HEK293 (cell line): ENCODE measurements at regions not wholly inside any gene's neighbourhood (a gene's known extent, or its start where the extent isn't known, plus 50 kb on each side); places are given as distances from the start of the nearest gene placed in this dataset.

Experiments used
- CTCF ChIA-PET: fragments of 350-600 bp; formaldehyde crosslinking; extraction: SDS; loops from one replicate; lab custom pipeline; 2021; ENCODE audit warnings: antibody characterized with exemption; lab: Yijun Ruan, JAX
- POLR2A ChIA-PET: fragments of 300-600 bp; formaldehyde crosslinking; extraction: SDS; loops from one replicate; lab custom pipeline; 2020; ENCODE audit warnings: antibody characterized with exemption, inconsistent platforms; lab: Yijun Ruan, JAX
- H3K27ac ChIP-seq: fragments of 200-500 bp; sonication (Bioruptor generic); 2 replicates; pipeline ENCODE4 v1.5.1; 2014; ENCODE audit warnings: low read depth, low read length, control low read depth, inconsistent platforms; ENCODE audit errors: extremely low read depth
- H3K36me3 ChIP-seq, 2 experiments: fragments of 200-500 bp in 1 of 2; sonication (Bioruptor generic) in 1 of 2; 1 replicate in 1 of 2; 2 replicates in 1 of 2; pipeline ENCODE4 v1.5.1; 2014 to 2017; ENCODE audit warnings: inconsistent platforms in 2 of 2, low read length in 2 of 2; ENCODE audit not compliant: control insufficient read depth in 2 of 2, insufficient read depth in 1 of 2
- H3K4me1 ChIP-seq: fragments of 200-500 bp; sonication (Bioruptor generic); 2 replicates; pipeline ENCODE4 v1.5.1; 2014; ENCODE audit warnings: mild to moderate bottlenecking, low read length, inconsistent platforms; ENCODE audit not compliant: control insufficient read depth, insufficient read depth
- H3K4me3 ChIP-seq: 2 replicates; pipeline ENCODE4 v1.5.1; 2011; ENCODE audit warnings: low read depth, mild to moderate bottlenecking, control low read depth, low read length, moderate library complexity
- H3K9me3 ChIP-seq: fragments of 200-500 bp; sonication (Bioruptor generic); 2 replicates; pipeline ENCODE4 v1.5.1; 2014; ENCODE audit warnings: low read depth, low read length, inconsistent platforms; ENCODE audit not compliant: control insufficient read depth, insufficient read depth
- YY1 ChIP-seq: fragments of 450-650 bp; formaldehyde crosslinking; IDR thresholded peaks from 2 replicates; pipeline ENCODE4 v1.5.1; 2018; ENCODE audit warnings: missing biosample characterization, missing genetic modification characterization
- ZNF112 ChIP-seq: fragments of 450-650 bp; formaldehyde crosslinking; IDR thresholded peaks from 2 replicates; pipeline ENCODE4 v1.5.0; 2017; ENCODE audit warnings: missing biosample characterization, missing genetic modification characterization
- ZNF140 ChIP-seq: fragments of 450-650 bp; formaldehyde crosslinking; IDR thresholded peaks from 2 replicates; pipeline ENCODE4 v1.5.1; 2016; ENCODE audit warnings: missing biosample characterization, missing genetic modification characterization
- ZNF146 ChIP-seq: fragments of 450-650 bp; formaldehyde crosslinking; IDR thresholded peaks from 2 replicates; pipeline ENCODE4 v1.5.1; 2016; ENCODE audit warnings: missing biosample characterization, missing genetic modification characterization
- ZNF324 ChIP-seq: fragments of 450-650 bp; formaldehyde crosslinking; IDR thresholded peaks from 2 replicates; pipeline ENCODE4 v1.5.1; 2016; ENCODE audit warnings: missing biosample characterization, missing genetic modification characterization
- ZNF561 ChIP-seq: fragments of 450-650 bp; IDR thresholded peaks from 2 replicates; pipeline ENCODE4 v1.5.1; 2018; ENCODE audit warnings: missing biosample characterization, missing genetic modification characterization, borderline replicate concordance
- ZNF571 ChIP-seq: fragments of 450-650 bp; formaldehyde crosslinking; IDR thresholded peaks from 2 replicates; pipeline ENCODE4 v1.5.0; 2017; ENCODE audit warnings: missing biosample characterization, missing genetic modification characterization
- ZNF600 ChIP-seq: fragments of 450-650 bp; formaldehyde crosslinking; IDR thresholded peaks from 2 replicates; pipeline ENCODE4 v1.5.1; 2016; ENCODE audit warnings: missing biosample characterization, missing genetic modification characterization
- ZNF624 ChIP-seq: fragments of 450-650 bp; formaldehyde crosslinking; IDR thresholded peaks from 2 replicates; pipeline ENCODE4 v1.5.1; 2017; ENCODE audit warnings: missing biosample characterization, missing genetic modification characterization
- ZNF776 ChIP-seq: fragments of 450-650 bp; formaldehyde crosslinking; IDR thresholded peaks from 2 replicates; pipeline ENCODE4 v1.5.0; 2017; ENCODE audit warnings: missing biosample characterization, missing genetic modification characterization, borderline replicate concordance
- TF ChIP-seq, protein P1 (sequence below): fragments of 450-650 bp; formaldehyde crosslinking; IDR thresholded peaks from 2 replicates; pipeline ENCODE4 v1.5.1; 2016; ENCODE audit warnings: missing biosample characterization, missing genetic modification characterization, borderline replicate concordance
- TF ChIP-seq, protein P2 (sequence below): fragments of 450-650 bp; formaldehyde crosslinking; IDR thresholded peaks from 2 replicates; pipeline ENCODE4 v1.5.1; 2016; ENCODE audit warnings: missing biosample characterization, missing genetic modification characterization
- TF ChIP-seq, protein P3 (sequence below): fragments of 450-650 bp; formaldehyde crosslinking; IDR thresholded peaks from 2 replicates; pipeline ENCODE4 v1.5.1; 2016; ENCODE audit warnings: missing biosample characterization, missing genetic modification characterization
- TF ChIP-seq, protein P4 (sequence below): fragments of 450-650 bp; formaldehyde crosslinking; IDR thresholded peaks from 2 replicates; pipeline ENCODE4 v1.5.1; 2016; ENCODE audit warnings: missing biosample characterization, missing genetic modification characterization
- TF ChIP-seq, protein P5 (sequence below): fragments of 450-650 bp; formaldehyde crosslinking; IDR thresholded peaks from 2 replicates; pipeline ENCODE4 v1.5.1; 2017; ENCODE audit warnings: missing biosample characterization, missing genetic modification characterization
- TF ChIP-seq, protein P6 (sequence below): fragments of 450-650 bp; formaldehyde crosslinking; IDR thresholded peaks from 2 replicates; pipeline ENCODE4 v1.5.1; 2016; ENCODE audit warnings: missing biosample characterization, missing genetic modification characterization

DNA sequence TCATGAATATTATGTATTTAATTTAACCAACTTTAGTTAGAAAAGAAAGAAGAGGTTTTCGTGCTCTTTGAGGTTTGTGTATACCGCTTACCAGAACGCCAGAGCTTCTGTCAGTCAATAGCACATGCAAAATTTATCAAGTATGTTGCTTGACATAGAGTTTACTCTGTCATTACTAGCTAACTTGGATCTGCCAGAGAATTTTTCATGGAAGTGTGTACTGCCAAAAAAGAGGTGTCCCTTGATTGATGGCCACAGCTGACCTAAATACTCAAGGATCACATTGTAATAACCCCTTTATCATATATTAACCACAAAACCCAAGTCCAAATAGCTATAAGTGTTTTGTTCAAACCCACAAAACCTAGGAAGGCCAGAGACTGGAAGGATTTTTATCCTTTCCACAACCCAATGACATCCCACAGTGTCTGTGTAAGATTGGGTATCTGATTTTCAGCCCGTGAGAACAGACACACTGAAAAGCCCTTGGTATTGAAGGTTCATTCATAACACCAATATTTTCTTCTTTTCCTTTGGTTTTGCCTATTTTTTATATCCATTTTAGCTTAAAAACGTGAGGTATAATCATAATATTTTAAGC, 194.0 kb upstream of the EYA4 start:
- no peaks in the 10 kb centered on the region for H3K4me1 ChIP-seq

DNA sequence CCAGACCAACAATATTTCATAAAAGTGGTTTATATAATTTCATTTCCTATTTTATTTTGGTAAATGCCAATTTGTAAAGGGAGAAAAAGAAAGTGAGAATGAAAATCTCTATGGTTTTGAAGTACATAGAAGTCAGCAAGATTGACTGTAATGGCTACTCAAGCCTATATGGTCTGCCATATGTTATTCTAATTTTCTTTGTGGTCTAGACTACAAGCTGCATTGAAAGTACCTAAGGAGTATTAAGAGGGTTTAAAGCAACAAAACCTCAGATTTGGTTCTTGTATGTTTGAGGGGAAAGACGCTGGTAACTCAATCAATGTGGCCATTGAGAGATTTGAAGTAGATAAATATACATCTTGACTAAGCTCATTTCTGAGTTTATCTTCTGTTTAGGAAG, 193.5 kb upstream of the EYA4 start:
- Histone ChIP-seq H3K36me3 (no peaks in the 10 kb centered on the region), H3K4me3 (no peak overlapping the region), H3K4me1 (no peaks in the 10 kb centered on the region), H3K9me3 (no peaks in the 10 kb centered on the region), H3K27ac (no peak overlapping the region)
- no peak for TF ChIP-seq ZNF324
- TF ChIP-seq YY1, result no peak
- TF ChIP-seq, protein P1, sequence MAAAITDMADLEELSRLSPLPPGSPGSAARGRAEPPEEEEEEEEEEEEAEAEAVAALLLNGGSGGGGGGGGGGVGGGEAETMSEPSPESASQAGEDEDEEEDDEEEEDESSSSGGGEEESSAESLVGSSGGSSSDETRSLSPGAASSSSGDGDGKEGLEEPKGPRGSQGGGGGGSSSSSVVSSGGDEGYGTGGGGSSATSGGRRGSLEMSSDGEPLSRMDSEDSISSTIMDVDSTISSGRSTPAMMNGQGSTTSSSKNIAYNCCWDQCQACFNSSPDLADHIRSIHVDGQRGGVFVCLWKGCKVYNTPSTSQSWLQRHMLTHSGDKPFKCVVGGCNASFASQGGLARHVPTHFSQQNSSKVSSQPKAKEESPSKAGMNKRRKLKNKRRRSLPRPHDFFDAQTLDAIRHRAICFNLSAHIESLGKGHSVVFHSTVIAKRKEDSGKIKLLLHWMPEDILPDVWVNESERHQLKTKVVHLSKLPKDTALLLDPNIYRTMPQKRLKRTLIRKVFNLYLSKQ, result no peak
- TF ChIP-seq, protein P2, sequence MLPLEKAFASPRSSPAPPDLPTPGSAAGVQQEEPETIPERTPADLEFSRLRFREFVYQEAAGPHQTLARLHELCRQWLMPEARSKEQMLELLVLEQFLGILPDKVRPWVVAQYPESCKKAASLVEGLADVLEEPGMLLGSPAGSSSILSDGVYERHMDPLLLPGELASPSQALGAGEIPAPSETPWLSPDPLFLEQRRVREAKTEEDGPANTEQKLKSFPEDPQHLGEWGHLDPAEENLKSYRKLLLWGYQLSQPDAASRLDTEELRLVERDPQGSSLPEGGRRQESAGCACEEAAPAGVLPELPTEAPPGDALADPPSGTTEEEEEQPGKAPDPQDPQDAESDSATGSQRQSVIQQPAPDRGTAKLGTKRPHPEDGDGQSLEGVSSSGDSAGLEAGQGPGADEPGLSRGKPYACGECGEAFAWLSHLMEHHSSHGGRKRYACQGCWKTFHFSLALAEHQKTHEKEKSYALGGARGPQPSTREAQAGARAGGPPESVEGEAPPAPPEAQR, result no peak
- ChIA-PET CTCF (no interaction called here), POLR2A (no interaction called here)

More for the DNA sequence above, 194.0 kb upstream of the EYA4 start:
- Histone ChIP-seq H3K9me3 (no peaks in the 10 kb centered on the region), H3K36me3 (no peaks in the 10 kb centered on the region), H3K27ac (no peak overlapping the region), H3K4me3 (no peak overlapping the region)
- TF ChIP-seq, protein P3, sequence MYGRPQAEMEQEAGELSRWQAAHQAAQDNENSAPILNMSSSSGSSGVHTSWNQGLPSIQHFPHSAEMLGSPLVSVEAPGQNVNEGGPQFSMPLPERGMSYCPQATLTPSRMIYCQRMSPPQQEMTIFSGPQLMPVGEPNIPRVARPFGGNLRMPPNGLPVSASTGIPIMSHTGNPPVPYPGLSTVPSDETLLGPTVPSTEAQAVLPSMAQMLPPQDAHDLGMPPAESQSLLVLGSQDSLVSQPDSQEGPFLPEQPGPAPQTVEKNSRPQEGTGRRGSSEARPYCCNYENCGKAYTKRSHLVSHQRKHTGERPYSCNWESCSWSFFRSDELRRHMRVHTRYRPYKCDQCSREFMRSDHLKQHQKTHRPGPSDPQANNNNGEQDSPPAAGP (tag by site-specific recombination), result no peak
- TF ChIP-seq, protein P4, sequence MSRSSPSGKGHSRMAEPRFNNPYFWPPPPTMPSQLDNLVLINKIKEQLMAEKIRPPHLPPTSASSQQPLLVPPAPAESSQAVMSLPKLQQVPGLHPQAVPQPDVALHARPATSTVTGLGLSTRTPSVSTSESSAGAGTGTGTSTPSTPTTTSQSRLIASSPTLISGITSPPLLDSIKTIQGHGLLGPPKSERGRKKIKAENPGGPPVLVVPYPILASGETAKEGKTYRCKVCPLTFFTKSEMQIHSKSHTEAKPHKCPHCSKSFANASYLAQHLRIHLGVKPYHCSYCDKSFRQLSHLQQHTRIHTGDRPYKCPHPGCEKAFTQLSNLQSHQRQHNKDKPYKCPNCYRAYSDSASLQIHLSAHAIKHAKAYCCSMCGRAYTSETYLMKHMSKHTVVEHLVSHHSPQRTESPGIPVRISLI (tag by site-specific recombination), result no peak
- TF ChIP-seq, protein P5, sequence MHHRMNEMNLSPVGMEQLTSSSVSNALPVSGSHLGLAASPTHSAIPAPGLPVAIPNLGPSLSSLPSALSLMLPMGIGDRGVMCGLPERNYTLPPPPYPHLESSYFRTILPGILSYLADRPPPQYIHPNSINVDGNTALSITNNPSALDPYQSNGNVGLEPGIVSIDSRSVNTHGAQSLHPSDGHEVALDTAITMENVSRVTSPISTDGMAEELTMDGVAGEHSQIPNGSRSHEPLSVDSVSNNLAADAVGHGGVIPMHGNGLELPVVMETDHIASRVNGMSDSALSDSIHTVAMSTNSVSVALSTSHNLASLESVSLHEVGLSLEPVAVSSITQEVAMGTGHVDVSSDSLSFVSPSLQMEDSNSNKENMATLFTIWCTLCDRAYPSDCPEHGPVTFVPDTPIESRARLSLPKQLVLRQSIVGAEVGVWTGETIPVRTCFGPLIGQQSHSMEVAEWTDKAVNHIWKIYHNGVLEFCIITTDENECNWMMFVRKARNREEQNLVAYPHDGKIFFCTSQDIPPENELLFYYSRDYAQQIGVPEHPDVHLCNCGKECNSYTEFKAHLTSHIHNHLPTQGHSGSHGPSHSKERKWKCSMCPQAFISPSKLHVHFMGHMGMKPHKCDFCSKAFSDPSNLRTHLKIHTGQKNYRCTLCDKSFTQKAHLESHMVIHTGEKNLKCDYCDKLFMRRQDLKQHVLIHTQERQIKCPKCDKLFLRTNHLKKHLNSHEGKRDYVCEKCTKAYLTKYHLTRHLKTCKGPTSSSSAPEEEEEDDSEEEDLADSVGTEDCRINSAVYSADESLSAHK (tag by site-specific recombination), result no peak
- TF ChIP-seq ZNF776 (tag by site-specific recombination) (no peak), ZNF624 (tag by site-specific recombination) (no peak), ZNF600 (tag by site-specific recombination) (no peak), ZNF112 (no peak), ZNF140 (tag by site-specific recombination) (no peak), ZNF146 (no peak), ZNF571 (tag by site-specific recombination) (no peak), ZNF561 (no peak)
- TF ChIP-seq, protein P6, sequence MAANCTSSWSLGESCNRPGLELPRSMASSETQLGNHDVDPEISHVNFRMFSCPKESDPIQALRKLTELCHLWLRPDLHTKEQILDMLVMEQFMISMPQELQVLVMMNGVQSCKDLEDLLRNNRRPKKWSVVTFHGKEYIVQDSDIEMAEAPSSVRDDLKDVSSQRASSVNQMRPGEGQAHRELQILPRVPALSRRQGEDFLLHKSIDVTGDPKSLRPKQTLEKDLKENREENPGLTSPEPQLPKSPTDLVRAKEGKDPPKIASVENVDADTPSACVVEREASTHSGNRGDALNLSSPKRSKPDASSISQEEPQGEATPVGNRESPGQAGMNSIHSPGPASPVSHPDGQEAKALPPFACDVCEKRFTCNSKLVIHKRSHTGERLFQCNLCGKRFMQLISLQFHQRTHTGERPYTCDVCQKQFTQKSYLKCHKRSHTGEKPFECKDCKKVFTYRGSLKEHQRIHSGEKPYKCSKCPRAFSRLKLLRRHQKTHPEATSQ (tag by site-specific recombination), result no peak
- ChIA-PET CTCF (interaction anchor here (0.6 kb wide), 1 partner anchor 924 kb away, joined by 3 read pairs; no protein-coding TSS in a partner anchor), POLR2A (no interaction called here)
